ENCODE measurements at regions not wholly inside any gene's neighbourhood (a gene's known extent, or its start where the extent isn't known, plus 50 kb on each side); places are given as distances from the start of the nearest gene placed in this dataset.
"Not testable (repeated sequence)": the region's sequence is repeated elsewhere in the genome, so short reads cannot be mapped to it uniquely, and the experiment has no call there.

GRCh38 chr3:127520993-127521392 lies 69.5 kb downstream of the TPRA1 start:
- ATAC-seq, result no peak
- intact Hi-C loops (cut with DNase I), result no loop called here
- no peak for DNase-seq (ENCODE audit: low spot score)

DNA sequence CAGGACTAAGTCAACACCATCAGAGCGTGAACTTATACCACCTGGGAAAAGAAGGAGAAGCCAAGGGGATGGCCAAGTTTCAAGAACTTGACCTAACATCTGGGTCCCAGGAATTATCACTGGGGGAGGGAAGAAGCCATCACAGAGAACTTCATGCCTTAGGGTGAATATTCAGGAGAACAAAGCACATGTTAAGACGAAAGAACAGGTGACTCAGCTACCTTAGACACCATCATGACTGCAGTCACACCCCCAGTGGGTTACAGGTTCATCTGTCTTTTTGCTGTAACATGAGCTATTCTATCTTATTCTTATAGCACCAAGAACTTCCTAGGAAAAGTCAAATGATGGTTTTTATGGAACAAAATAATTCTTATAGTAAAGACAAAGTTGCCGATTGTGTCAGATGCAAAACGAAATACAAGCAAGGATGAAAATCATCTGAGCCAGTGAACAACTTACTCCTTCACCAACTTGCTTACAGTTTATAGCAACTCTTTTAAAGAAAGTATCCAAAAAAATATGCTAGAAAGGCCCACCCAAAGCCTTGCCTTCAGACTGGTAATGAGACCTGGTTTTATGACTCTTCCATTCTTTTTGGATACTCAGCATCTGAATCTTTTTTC lies 72.0 kb downstream of the TPRA1 start:
- DNase-seq (ENCODE audit: low spot score) (no peak), ATAC-seq (no peak)
- intact Hi-C loops (cut with DNase I), result no loop called here

DNA sequence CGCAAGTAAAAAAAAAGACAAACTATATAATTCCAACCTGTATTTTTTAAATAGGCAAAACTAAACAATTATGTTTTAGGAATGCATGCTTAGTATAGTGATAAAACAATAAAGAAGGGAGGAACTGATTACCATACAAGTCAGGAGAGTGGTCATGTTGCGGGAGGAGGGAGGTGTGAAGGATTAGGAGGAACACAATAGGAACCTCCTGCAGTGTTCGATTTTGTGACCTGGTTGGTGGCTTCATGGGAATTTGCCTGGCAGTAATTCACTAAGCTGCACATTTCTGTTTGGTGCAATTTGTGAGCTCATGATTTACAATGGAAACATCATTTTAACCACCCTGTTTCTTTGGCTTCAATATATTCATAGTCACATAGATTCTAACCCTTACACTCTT lies 78.3 kb downstream of the TPRA1 start:
- ATAC-seq, result no peak
- no peak for DNase-seq (ENCODE audit: low spot score)
- intact Hi-C loops (cut with DNase I), result no loop called here

DNA sequence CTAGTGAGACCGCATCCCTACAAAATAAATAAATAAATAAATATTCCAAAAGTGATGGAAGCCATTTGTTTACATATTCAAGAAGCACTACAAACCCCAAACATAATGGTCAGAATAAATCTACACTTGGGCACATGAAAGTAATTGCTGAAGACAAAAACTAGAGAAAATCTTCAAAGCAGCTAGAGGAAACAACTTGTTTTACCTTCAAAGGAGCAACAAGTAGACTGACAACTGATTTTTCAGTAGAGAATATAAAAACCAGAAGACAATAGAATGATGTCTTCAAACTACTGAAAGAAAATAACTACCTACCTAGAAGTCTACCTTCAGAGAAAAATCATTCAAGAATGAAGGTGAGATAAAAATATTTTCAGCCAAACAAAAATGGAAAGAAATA lies 89.4 kb downstream of the TPRA1 start:
- no peak for ATAC-seq
- no peak for DNase-seq (ENCODE audit: low spot score)
- intact Hi-C loops (cut with DNase I), result no loop called here

GRCh38 chr3:127497676-127498075 lies 92.9 kb downstream of the TPRA1 start:
- intact Hi-C loops (cut with DNase I), result no loop called here
- no peak for DNase-seq (ENCODE audit: low spot score)
- no peak for ATAC-seq

DNA sequence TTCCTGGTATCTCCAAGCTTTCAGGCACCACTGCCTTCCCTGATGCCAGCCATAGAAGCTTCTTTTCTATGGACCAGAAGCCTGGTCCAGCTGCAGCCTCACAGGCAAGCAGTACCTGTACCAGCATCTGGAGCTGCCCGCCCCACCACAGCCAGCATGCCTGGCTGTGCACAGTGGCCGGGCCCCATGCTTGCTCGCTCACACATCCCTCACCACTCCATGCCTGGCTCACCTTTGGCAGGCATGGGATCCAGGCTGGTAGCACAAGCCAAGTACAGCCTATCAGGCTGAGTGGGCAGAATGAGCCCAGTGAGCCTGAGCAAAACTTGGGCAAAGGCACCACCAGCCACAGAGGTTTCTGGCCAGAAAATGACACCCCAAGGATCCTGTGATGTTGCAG lies 93.4 kb downstream of the TPRA1 start:
- DNase-seq (ENCODE audit: low spot score) (no peak), ATAC-seq (no peak)
- intact Hi-C loops (cut with DNase I), result no loop called here

DNA sequence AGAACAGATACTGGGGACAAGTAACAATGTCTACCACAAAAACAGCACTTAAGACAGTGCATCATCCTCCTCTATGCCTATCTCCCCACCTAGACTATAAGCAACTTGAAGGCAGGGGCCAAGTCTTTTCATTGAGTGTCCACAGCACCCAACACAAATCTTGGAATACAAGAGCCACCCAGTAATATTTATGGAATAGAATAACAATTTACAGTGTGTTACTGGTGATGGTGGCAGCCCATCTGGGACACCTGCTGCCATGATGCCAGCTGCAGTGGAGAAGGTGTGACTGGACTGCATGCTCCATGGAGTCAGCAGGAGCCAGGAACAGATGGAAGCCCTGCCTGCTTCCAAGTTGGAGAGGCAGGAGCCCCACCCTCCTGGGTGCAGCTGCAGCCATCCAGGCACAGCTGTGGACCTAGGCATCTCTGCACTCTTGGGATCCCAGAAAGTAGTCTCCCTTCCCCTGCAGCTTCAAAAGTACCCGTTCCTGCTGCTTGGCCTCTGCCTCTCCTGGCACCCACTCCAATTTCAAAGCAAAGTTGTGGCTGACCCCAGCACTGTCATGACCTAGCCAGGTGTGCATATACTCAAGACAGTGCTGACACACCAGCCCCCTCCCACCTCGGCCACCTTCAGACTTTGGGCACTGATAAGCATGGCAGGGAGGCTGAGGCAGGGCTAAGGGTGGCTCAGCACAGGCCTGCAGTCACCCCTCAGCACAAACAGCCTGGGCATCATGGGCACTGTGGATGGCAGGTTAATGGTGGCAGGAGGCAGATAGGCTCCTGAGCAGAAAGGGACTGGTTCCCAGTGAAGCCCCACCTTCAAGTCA lies 94.5 kb downstream of the TPRA1 start:
- DNase-seq (ENCODE audit: low spot score) (no peak), ATAC-seq (no peak)
- intact Hi-C loops (cut with DNase I), result no loop called here

GRCh38 chr3:127493924-127494646 lies 96.4 kb downstream of the TPRA1 start:
- no peak for ATAC-seq
- no peak for DNase-seq (ENCODE audit: low spot score)
- intact Hi-C loops (cut with DNase I), result no loop called here

DNA sequence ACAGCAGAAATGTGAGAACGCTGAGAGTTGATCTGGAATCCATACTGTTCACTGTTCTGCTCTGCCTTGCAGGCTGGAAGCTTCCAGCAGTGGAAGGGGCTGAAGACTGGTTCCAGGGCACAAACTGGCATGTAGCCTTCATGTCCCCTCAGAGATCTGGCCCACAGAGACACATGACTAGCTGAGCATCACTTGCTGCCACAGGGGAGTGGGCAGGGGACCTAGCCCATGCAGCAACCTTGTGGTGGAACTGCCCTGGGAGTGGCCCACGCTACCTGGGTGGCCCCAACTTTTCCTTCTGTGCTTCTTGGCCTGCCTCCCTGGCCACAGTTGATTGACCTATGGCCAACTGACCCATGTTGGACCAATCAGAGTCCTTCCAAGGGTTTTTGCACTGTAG lies 98.1 kb downstream of the TPRA1 start:
- DNase-seq (ENCODE audit: low spot score) (no peak), ATAC-seq (no peak)
- intact Hi-C loops (cut with DNase I), result no loop called here

- ATAC-seq (no peak), DNase-seq (ENCODE audit: low spot score) (no peak)
Measured at GRCh38 chr3:127491909-127492308, 98.6 kb downstream of the TPRA1 start.

GRCh38 chr3:127491323-127491722 lies 99.2 kb downstream of the TPRA1 start:
- intact Hi-C loops (cut with DNase I), result no loop called here
- ATAC-seq, result no peak
- DNase-seq (ENCODE audit: low spot score), result no peak

More at GRCh38 chr3:127491909-127492308, 98.6 kb downstream of the TPRA1 start:
- intact Hi-C loops (cut with DNase I), result no loop called here

- ATAC-seq; intact Hi-C loops (cut with DNase I); DNase-seq (ENCODE audit: low spot score): not testable (repeated sequence)
Measured at GRCh38 chr3:127491024-127491305, 99.6 kb downstream of the TPRA1 start.

DNA sequence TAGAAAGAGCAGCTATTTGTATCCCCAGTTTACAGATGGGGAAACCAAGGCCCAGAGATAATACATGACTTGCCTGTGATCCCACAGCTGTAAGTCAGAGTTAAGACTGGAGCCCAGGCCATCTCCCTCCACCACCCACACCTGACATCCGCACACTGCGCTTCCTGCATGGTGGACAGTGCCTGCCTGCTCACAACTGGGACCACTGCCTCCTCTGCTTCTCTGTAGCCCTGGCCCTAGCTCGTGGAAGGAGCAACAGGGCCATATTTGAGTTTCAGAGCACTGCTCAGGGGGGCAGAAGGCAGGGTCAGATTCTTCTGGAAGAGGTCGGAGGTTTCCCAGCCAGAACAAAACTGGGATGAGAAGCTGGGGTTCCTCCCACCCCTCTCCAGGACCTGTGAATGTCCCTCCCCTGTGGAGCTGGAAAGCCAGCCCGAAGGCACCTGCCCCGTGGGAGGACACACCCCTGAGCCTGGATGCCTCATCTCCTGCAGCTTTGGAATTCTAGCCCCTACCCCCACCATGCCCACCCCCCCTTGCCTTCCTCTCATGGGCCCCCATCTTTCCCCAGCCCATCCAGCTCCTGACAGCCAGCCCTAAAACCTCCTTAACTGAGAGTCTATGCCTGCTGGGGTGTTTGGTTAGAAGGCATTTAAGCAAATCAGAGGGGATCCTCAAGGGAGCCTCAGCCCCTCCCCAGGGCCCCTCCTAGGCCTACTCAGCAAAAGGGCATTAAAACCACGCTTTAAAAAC lies 100.1 kb downstream of the TPRA1 start:
- intact Hi-C loops (cut with DNase I), result no loop called here
- DNase-seq (ENCODE audit: low spot score) (peak; percentile 35), ATAC-seq (no peak)

DNA sequence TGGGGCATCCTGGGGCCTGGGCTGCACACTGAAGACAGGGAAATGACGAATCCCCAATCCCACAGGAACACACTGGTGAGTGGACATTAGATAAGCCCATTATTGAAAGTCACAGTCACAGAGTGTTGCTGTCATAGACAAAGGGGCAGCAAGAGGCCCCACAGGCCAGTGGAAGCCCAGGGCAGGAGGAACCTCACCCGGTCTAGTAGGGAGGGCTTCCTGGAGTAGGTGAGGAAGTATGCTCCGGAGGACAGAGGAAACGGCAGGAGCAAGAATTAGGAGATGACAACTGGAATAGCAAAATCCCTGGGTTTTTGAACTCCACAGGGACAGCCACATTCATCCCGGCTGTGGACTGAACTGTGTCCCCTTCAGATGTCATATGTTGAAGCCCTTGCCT lies 101.2 kb downstream of the TPRA1 start:
- ATAC-seq (no peak), DNase-seq (ENCODE audit: low spot score) (no peak)
- intact Hi-C loops (cut with DNase I), result no loop called here

DNA sequence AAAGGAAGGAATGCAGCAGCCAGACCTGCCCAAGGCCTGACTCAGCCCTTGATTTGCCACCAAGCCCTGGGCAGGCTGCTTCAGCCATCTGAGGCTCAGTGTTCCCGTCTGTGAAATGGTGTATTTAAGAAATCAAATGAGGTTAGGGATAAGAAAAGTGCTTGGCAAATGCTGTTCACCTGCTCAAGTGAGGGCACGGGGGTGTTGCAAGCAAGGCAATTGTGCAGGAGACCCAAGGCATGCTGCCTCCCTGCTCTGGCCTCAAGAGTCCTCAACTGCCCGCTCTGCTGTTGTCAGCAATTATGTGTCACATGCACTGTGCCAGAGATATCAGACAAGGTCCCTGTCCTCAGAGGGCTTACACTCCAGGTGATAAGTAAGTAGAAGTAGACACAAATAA lies 101.8 kb downstream of the TPRA1 start:
- ATAC-seq (no peak), DNase-seq (ENCODE audit: low spot score) (peak; percentile 31)
- intact Hi-C loops (cut with DNase I), result no loop called here

GRCh38 chr3:127488141-127488672 lies 102.3 kb downstream of the TPRA1 start:
- intact Hi-C loops (cut with DNase I), result no loop called here
- no peak for DNase-seq (ENCODE audit: low spot score)
- ATAC-seq, result no peak

- no peak for DNase-seq (ENCODE audit: low spot score)
- ATAC-seq, result no peak
- intact Hi-C loops (cut with DNase I), result no loop called here
Measured at GRCh38 chr3:127487196-127487595, 103.3 kb downstream of the TPRA1 start.

- intact Hi-C loops (cut with DNase I), result no loop called here
- DNase-seq (ENCODE audit: low spot score) (peak; percentile 45), ATAC-seq (no peak)
Measured at GRCh38 chr3:127486321-127486944, 104.1 kb downstream of the TPRA1 start.
